H9 (cell line): ENCODE measurements at regions not wholly inside any gene's neighbourhood (a gene's known extent, or its start where the extent isn't known, plus 50 kb on each side); places are given as distances from the start of the nearest gene placed in this dataset.

Experiments
- DNase-seq: peaks from one replicate; pipeline ENCODE4 v3.0.0-alpha.2; 2017
- H2AFZ ChIP-seq: one replicate; pipeline ENCODE4 v1.6.1; 2013; ENCODE audit warnings: mild to moderate bottlenecking, low read length, control low read depth, moderate library complexity
- H2AK5ac ChIP-seq: 2 replicates; pipeline ENCODE4 v1.6.1; 2013; ENCODE audit warnings: low read length, control low read depth, mixed read lengths; ENCODE audit not compliant: insufficient read length
- H2BK120ac ChIP-seq: one replicate; pipeline ENCODE4 v1.6.1; 2013; ENCODE audit warnings: low read depth, mild to moderate bottlenecking, low read length, control low read depth, inconsistent platforms; ENCODE audit not compliant: poor library complexity, severe bottlenecking
- H2BK12ac ChIP-seq: 2 replicates; pipeline ENCODE4 v1.6.1; 2013; ENCODE audit warnings: low read length, control low read depth, mixed read lengths, low read depth; ENCODE audit not compliant: insufficient read length
- H2BK15ac ChIP-seq: 2 replicates; pipeline ENCODE4 v1.6.1; 2013; ENCODE audit warnings: low read depth, low read length, control low read depth
- H2BK20ac ChIP-seq: one replicate; pipeline ENCODE4 v1.6.1; 2013; ENCODE audit warnings: low read depth, mild to moderate bottlenecking, low read length, control low read depth, inconsistent platforms; ENCODE audit not compliant: poor library complexity, severe bottlenecking
- H2BK5ac ChIP-seq: 2 replicates; pipeline ENCODE4 v1.6.1; 2013; ENCODE audit warnings: low read length, control low read depth, mixed read lengths; ENCODE audit not compliant: insufficient read length
- H3K14ac ChIP-seq: 2 replicates; pipeline ENCODE4 v1.6.1; 2013; ENCODE audit warnings: low read length, control low read depth; ENCODE audit not compliant: insufficient read depth
- H3K18ac ChIP-seq: 2 replicates; pipeline ENCODE4 v1.6.1; 2013; ENCODE audit warnings: low read depth, mild to moderate bottlenecking, mixed read lengths, low read length, control low read depth; ENCODE audit not compliant: insufficient read length
- H3K23ac ChIP-seq: 2 replicates; pipeline ENCODE4 v1.6.1; 2013; ENCODE audit warnings: low read length, control low read depth, mixed read lengths, low read depth; ENCODE audit not compliant: insufficient read length
- H3K23me2 ChIP-seq: 2 replicates; pipeline ENCODE4 v1.6.1; 2013; ENCODE audit warnings: low read depth, mild to moderate bottlenecking, mixed read lengths, low read length, control low read depth; ENCODE audit not compliant: insufficient read length, poor library complexity, severe bottlenecking
- H3K27ac ChIP-seq: 2 replicates; pipeline ENCODE4 v1.5.1; 2013; ENCODE audit warnings: low read length, control low read depth, mixed read lengths, low read depth; ENCODE audit not compliant: insufficient read length
- H3K27me3 ChIP-seq: 2 replicates; pipeline ENCODE4 v1.6.1; 2013; ENCODE audit warnings: low read length, control low read depth, inconsistent platforms; ENCODE audit not compliant: insufficient read depth
- H3K4ac ChIP-seq: 2 replicates; pipeline ENCODE4 v1.6.1; 2013; ENCODE audit warnings: low read depth, mild to moderate bottlenecking, control low read depth, inconsistent platforms, low read length, moderate library complexity
- H3K4me1 ChIP-seq: 2 replicates; pipeline ENCODE4 v1.6.1; 2013; ENCODE audit warnings: low read length, control low read depth, inconsistent platforms; ENCODE audit not compliant: insufficient read depth
- H3K4me2 ChIP-seq: 2 replicates; pipeline ENCODE4 v1.6.1; 2013; ENCODE audit warnings: low read length, control low read depth, mixed read lengths; ENCODE audit not compliant: insufficient read length, insufficient read depth
- H3K56ac ChIP-seq: 2 replicates; pipeline ENCODE4 v1.6.1; 2013; ENCODE audit warnings: low read depth, mild to moderate bottlenecking, mixed read lengths, low read length, control low read depth; ENCODE audit not compliant: insufficient read length
- H3K79me1 ChIP-seq: 2 replicates; pipeline ENCODE4 v1.6.1; 2013; ENCODE audit warnings: low read depth, mild to moderate bottlenecking, moderate library complexity, low read length, control low read depth, inconsistent platforms; ENCODE audit not compliant: insufficient read depth, poor library complexity, severe bottlenecking
- H3K79me2 ChIP-seq: 2 replicates; pipeline ENCODE4 v1.6.1; 2013; ENCODE audit warnings: low read length, control low read depth, inconsistent platforms; ENCODE audit not compliant: insufficient read depth
- H3K9ac ChIP-seq: 2 replicates; pipeline ENCODE4 v1.6.1; 2013; ENCODE audit warnings: low read length, control low read depth, mixed read lengths; ENCODE audit not compliant: insufficient read length; ENCODE audit errors: extremely low read depth
- H3K9me3 ChIP-seq: one replicate; pipeline ENCODE4 v1.6.1; 2013; ENCODE audit warnings: low read depth, low read length, inconsistent platforms; ENCODE audit not compliant: control insufficient read depth
- H3T11ph ChIP-seq: one replicate; pipeline ENCODE4 v1.6.1; 2013; ENCODE audit warnings: mild to moderate bottlenecking, low read length, control low read depth, inconsistent platforms
- H4K20me1 ChIP-seq: one replicate; pipeline ENCODE4 v1.6.1; 2013; ENCODE audit not compliant: control insufficient read depth, insufficient read length, insufficient read depth
- H4K5ac ChIP-seq: 2 replicates; pipeline ENCODE4 v1.6.1; 2013; ENCODE audit warnings: low read depth, mild to moderate bottlenecking, mixed read lengths, low read length, control low read depth; ENCODE audit not compliant: insufficient read length
- H4K8ac ChIP-seq: replicated peaks from 2 replicates; pipeline ENCODE4 v1.6.1; 2013; ENCODE audit warnings: low read length, control low read depth, mixed read lengths, low read depth; ENCODE audit not compliant: insufficient read length
- H4K91ac ChIP-seq: 2 replicates; pipeline ENCODE4 v1.6.1; 2013; ENCODE audit warnings: low read depth, mild to moderate bottlenecking, moderate library complexity, mixed read lengths, low read length, control low read depth; ENCODE audit not compliant: insufficient read length
- H3K27ac Mint-ChIP-seq, 3 experiments: 2 replicates in 2 of 3; 3 replicates in 1 of 3; pipeline ENCODE4 v1.8.0; 2020 to 2021; ENCODE audit warnings: mixed read lengths in 3 of 3, mild to moderate bottlenecking in 1 of 3, moderate library complexity in 1 of 3
- H3K27me3 Mint-ChIP-seq: 2 replicates; pipeline ENCODE4 v1.8.0; 2021; ENCODE audit warnings: low read depth, mild to moderate bottlenecking, moderate library complexity, mixed read lengths
- H3K36me3 Mint-ChIP-seq, 3 experiments: 2 replicates in 2 of 3; 3 replicates in 1 of 3; pipeline ENCODE4 v1.8.0; 2020 to 2021; ENCODE audit warnings: low read depth in 3 of 3, mixed read lengths in 3 of 3; ENCODE audit not compliant: insufficient read depth in 1 of 3
- H3K4me1 Mint-ChIP-seq, 2 experiments: 2 replicates each; pipeline ENCODE4 v1.8.0; 2020; ENCODE audit warnings: mixed read lengths in 2 of 2
- H3K4me3 Mint-ChIP-seq, 2 experiments: 2 replicates in 1 of 2; 3 replicates in 1 of 2; pipeline ENCODE4 v1.8.0; 2020 to 2021; ENCODE audit warnings: mild to moderate bottlenecking in 2 of 2, mixed read lengths in 2 of 2, moderate library complexity in 1 of 2
- H3K9me3 Mint-ChIP-seq, 2 experiments: 2 replicates in 1 of 2; 3 replicates in 1 of 2; pipeline ENCODE4 v1.8.0; 2020; ENCODE audit warnings: mild to moderate bottlenecking in 2 of 2, mixed read lengths in 2 of 2, moderate library complexity in 1 of 2
- WGBS: extraction: QIAGEN DNeasy Blood & Tissue Kit; methylation state at CpG from one replicate; pipeline ENCODE4 v1.1.7; 2013; ENCODE audit warnings: missing lambda C conversion rate, low lambda C conversion rate, mixed read lengths; ENCODE audit not compliant: insufficient read length; ENCODE audit errors: extremely low coverage; 5-methylcytosine and 5-hydroxymethylcytosine counted together
- TF ChIP-seq, protein P1 (sequence below): fragments of 200-600 bp; sonication (generic); conservative IDR thresholded peaks from 3 replicates; pipeline ENCODE4 v1.8.0; 2021; ENCODE audit warnings: antibody characterized with exemption, mild to moderate bottlenecking

DNA sequence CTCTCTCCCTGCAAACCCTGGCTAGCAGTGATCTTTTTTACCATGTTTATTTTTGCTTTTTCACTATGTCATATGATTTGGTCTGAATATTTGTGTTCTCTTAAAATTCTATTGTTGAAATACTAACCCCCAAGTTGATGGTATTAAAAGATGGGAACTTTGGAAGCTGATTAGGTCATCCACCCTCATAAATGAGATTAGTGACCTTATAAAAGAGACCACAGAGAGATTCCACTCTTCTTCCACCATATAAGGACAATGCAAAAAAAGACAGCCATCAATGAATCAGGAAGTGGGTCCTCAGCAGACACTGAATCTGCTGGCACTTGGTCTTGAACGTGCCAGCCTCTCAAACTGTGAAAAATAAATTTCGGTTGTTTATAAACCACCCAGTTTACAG is 112.8 kb upstream of the KCND2 start:
- Histone ChIP-seq H2AK5ac (no peak overlapping the region), H3K79me2 (no peaks in the 10 kb centered on the region), H4K8ac (no peak overlapping the region), H2BK12ac (no peak overlapping the region), H3K23ac (no peak overlapping the region), H3K23me2 (no peaks in the 10 kb centered on the region), H3K27me3 (no peaks in the 10 kb centered on the region), H2BK120ac (no peak overlapping the region), H3K56ac (no peak overlapping the region), H3K4ac (no peak overlapping the region), H2BK20ac (no peak overlapping the region), H4K5ac (no peak overlapping the region), H3K27ac (no peak overlapping the region), H3K4me2 (no peak overlapping the region), H3K4me1 (no peaks in the 10 kb centered on the region), H4K91ac (no peak overlapping the region), H3K14ac (no peak overlapping the region), H3K79me1 (no peaks in the 10 kb centered on the region), H3K18ac (no peak overlapping the region), H2BK5ac (no peak overlapping the region), H2BK15ac (no peak overlapping the region), H3K9me3 (no peaks in the 10 kb centered on the region), H2AFZ (no peak overlapping the region), H3K9ac (no peak overlapping the region), H4K20me1 (no peaks in the 10 kb centered on the region), H3T11ph (no peak overlapping the region)
- WGBS: no CpG with 5 or more reads among the region's 2 CpGs
- Mint-ChIP-seq H3K4me3 (no peak overlapping the region), H3K27ac (no peak overlapping the region), H3K4me1 (no peaks in the 10 kb centered on the region), H3K9me3 (no peaks in the 10 kb centered on the region), H3K36me3 (no peaks in the 10 kb centered on the region), H3K27me3 (no peaks in the 10 kb centered on the region)
- TF ChIP-seq, protein P1, sequence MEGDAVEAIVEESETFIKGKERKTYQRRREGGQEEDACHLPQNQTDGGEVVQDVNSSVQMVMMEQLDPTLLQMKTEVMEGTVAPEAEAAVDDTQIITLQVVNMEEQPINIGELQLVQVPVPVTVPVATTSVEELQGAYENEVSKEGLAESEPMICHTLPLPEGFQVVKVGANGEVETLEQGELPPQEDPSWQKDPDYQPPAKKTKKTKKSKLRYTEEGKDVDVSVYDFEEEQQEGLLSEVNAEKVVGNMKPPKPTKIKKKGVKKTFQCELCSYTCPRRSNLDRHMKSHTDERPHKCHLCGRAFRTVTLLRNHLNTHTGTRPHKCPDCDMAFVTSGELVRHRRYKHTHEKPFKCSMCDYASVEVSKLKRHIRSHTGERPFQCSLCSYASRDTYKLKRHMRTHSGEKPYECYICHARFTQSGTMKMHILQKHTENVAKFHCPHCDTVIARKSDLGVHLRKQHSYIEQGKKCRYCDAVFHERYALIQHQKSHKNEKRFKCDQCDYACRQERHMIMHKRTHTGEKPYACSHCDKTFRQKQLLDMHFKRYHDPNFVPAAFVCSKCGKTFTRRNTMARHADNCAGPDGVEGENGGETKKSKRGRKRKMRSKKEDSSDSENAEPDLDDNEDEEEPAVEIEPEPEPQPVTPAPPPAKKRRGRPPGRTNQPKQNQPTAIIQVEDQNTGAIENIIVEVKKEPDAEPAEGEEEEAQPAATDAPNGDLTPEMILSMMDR: no peak
- no peak for DNase-seq
